RWPE1 (cell line): ENCODE measurements at regions not wholly inside any gene's neighbourhood (a gene's known extent, or its start where the extent isn't known, plus 50 kb on each side); places are given as distances from the start of the nearest gene placed in this dataset.

ENCODE experiments used
- CTCF ChIA-PET: fragments of 350-600 bp; sonication (Branson Sonifier 250); formaldehyde crosslinking; extraction: SDS; loops from one replicate; lab custom pipeline; 2021; lab: Yijun Ruan, JAX
- POLR2A ChIA-PET: fragments of 400-600 bp; formaldehyde crosslinking; extraction: SDS; loops from one replicate; lab custom pipeline; 2020; ENCODE audit warnings: antibody characterized with exemption; ENCODE audit not compliant: low non-redundant PET; lab: Yijun Ruan, JAX
- DNase-seq: peaks from one replicate; pipeline ENCODE4 v3.0.0; 2012; ENCODE audit warnings: low spot score
- H3K27ac ChIP-seq: fragments of 450-650 bp; 2 replicates; pipeline ENCODE4 v1.5.1; 2017
- CTCF ChIP-seq: fragments of 450-650 bp; conservative IDR thresholded peaks from 2 replicates; pipeline ENCODE4 v1.5.1; 2017; ENCODE audit warnings: low read depth, mild to moderate bottlenecking

- CTCF ChIA-PET = interaction anchor here (0.6 to 0.7 kb wide), 3 partner anchors 425 to 867 kb away, joined by 3 to 4 read pairs (median 3); no protein-coding TSS in a partner anchor
- no peak for DNase-seq
- POLR2A ChIA-PET = no interaction called here
- no peak overlapping the region for H3K27ac ChIP-seq
- no peak for TF ChIP-seq CTCF
Observed at GRCh38 chr20:4493386-4493785, 192.9 kb upstream of the PRNP start.

GRCh38 chr20:4491643-4492042 lies 194.6 kb upstream of the PRNP start:
- no peak for TF ChIP-seq CTCF
- ChIA-PET POLR2A (no interaction called here), CTCF (no interaction called here)
- no peak overlapping the region for H3K27ac ChIP-seq
- no peak for DNase-seq

GRCh38 chr20:4490606-4491280 lies 195.5 kb upstream of the PRNP start:
- TF ChIP-seq CTCF = no peak
- ChIA-PET CTCF (interaction anchor here (0.6 kb wide), 1 partner anchor 14 kb away, joined by 3 read pairs; no protein-coding TSS in a partner anchor), POLR2A (no interaction called here)
- no peak for DNase-seq
- H3K27ac ChIP-seq = peak overlapping the region; percentile 18; the same call in 1 of the 2 replicates

GRCh38 chr20:4490045-4490444 lies 196.2 kb upstream of the PRNP start:
- peak overlapping the region; percentile 18; the same call in 1 of the 2 replicates for H3K27ac ChIP-seq
- TF ChIP-seq CTCF = no peak
- CTCF ChIA-PET = no interaction called here
- DNase-seq = no peak
- POLR2A ChIA-PET = no interaction called here

- H3K27ac ChIP-seq = no peak overlapping the region
- POLR2A ChIA-PET = no interaction called here
- peak; percentile 43 for DNase-seq
- no peak for TF ChIP-seq CTCF
- CTCF ChIA-PET = interaction anchor here (0.6 kb wide), 1 partner anchor 462 kb away, joined by 4 read pairs; no protein-coding TSS in a partner anchor
Observed at GRCh38 chr20:4488407-4489339, 197.6 kb upstream of the PRNP start.

GRCh38 chr20:4484379-4484997 lies 201.8 kb upstream of the PRNP start:
- no peak for TF ChIP-seq CTCF
- ChIA-PET POLR2A (no interaction called here), CTCF (no interaction called here)
- no peak for DNase-seq
- H3K27ac ChIP-seq = no peak overlapping the region
